Keratinocyte (primary cell): ENCODE measurements at regions not wholly inside any gene's neighbourhood (a gene's known extent, or its start where the extent isn't known, plus 50 kb on each side); places are given as distances from the start of the nearest gene placed in this dataset.

Source experiments
- DNase-seq: peaks from one replicate; pipeline ENCODE4 v3.0.0-alpha.2; 2011; ENCODE audit warnings: low read depth, missing footprints, low spot score
- FAIRE-seq: peaks from 2 replicates; lab custom pipeline; 2011; peaks lifted over from hg19 to GRCh38; lab: Jason Lieb, UNC
- H2AFZ ChIP-seq: 2 replicates; pipeline ENCODE4 v1.6.0; 2012; ENCODE audit warnings: low read length, control low read depth, inconsistent platforms; ENCODE audit not compliant: control insufficient read depth
- H3K27ac ChIP-seq: 2 replicates; pipeline ENCODE4 v1.5.1; 2011; ENCODE audit warnings: low read length; ENCODE audit not compliant: control insufficient read depth, insufficient read depth
- H3K27me3 ChIP-seq: 3 replicates; pipeline ENCODE4 v1.6.0; 2011; ENCODE audit warnings: low read length; ENCODE audit not compliant: control insufficient read depth, insufficient read depth; ENCODE audit errors: extremely low read depth
- H3K36me3 ChIP-seq, 2 experiments: 2 replicates in 1 of 2; 3 replicates in 1 of 2; pipeline ENCODE4 v1.5.1; 2011; ENCODE audit warnings: low read length in 2 of 2, mild to moderate bottlenecking in 1 of 2; ENCODE audit not compliant: control insufficient read depth in 2 of 2, insufficient read depth in 2 of 2; ENCODE audit errors: extremely low read depth in 1 of 2
- H3K4me1 ChIP-seq: 3 replicates; pipeline ENCODE4 v1.5.1; 2011; ENCODE audit warnings: low read length; ENCODE audit not compliant: control insufficient read depth, insufficient read depth; ENCODE audit errors: extremely low read depth
- H3K4me2 ChIP-seq: 3 replicates; pipeline ENCODE4 v1.6.0; 2011; ENCODE audit warnings: low read depth, low read length; ENCODE audit not compliant: control insufficient read depth, insufficient read depth; ENCODE audit errors: extremely low read depth
- H3K4me3 ChIP-seq, 3 experiments: fragments of 200-600 bp in 1 of 3; sonication (generic) in 1 of 3; 2 replicates in 2 of 3; 3 replicates in 1 of 3; pipeline ENCODE4 v1.5.1; 2011 to 2016; ENCODE audit warnings: low read length in 3 of 3, mild to moderate bottlenecking in 3 of 3, control low read depth in 2 of 3, inconsistent platforms in 1 of 3, low read depth in 1 of 3, mixed read lengths in 1 of 3, mixed run types in 1 of 3, moderate library complexity in 1 of 3; ENCODE audit not compliant: control insufficient read depth in 2 of 3, insufficient read depth in 2 of 3; ENCODE audit errors: extremely low read depth in 1 of 3
- H3K79me2 ChIP-seq: 2 replicates; pipeline ENCODE4 v1.6.0; 2012; ENCODE audit warnings: low read length; ENCODE audit not compliant: control insufficient read depth, insufficient read depth
- H3K9ac ChIP-seq: 3 replicates; pipeline ENCODE4 v1.6.0; 2011; ENCODE audit warnings: low read length; ENCODE audit not compliant: control insufficient read depth, insufficient read depth; ENCODE audit errors: extremely low read depth
- H3K9me1 ChIP-seq: 3 replicates; pipeline ENCODE4 v1.6.0; 2011; ENCODE audit warnings: low read length; ENCODE audit not compliant: control insufficient read depth, insufficient read depth; ENCODE audit errors: extremely low read depth
- H3K9me3 ChIP-seq: 2 replicates; pipeline ENCODE4 v1.5.1; 2012; ENCODE audit warnings: low read depth, low read length; ENCODE audit not compliant: control insufficient read depth
- H4K20me1 ChIP-seq: 3 replicates; pipeline ENCODE4 v1.6.0; 2011; ENCODE audit warnings: low read length; ENCODE audit not compliant: control insufficient read depth, insufficient read depth; ENCODE audit errors: extremely low read depth
- CTCF ChIP-seq, 3 experiments: IDR thresholded peaks in 1 of 3; conservative IDR thresholded peaks in 1 of 3; optimal IDR thresholded peaks in 1 of 3; 2 replicates in 2 of 3; 3 replicates in 1 of 3; pipeline versions ENCODE3 to v1.5.1; 2011; ENCODE audit warnings: low read length in 3 of 3, mild to moderate bottlenecking in 3 of 3, moderate library complexity in 2 of 3, control low read depth in 1 of 3, inconsistent platforms in 1 of 3; ENCODE audit not compliant: insufficient read depth in 2 of 3; ENCODE audit errors: extremely low read depth in 1 of 3
- EZH2 ChIP-seq: IDR thresholded peaks from one replicate; pipeline ENCODE4 v1.6.1; 2012; ENCODE audit warnings: inconsistent platforms, mild to moderate bottlenecking, low read length, moderate library complexity
- dilution Hi-C: fragments of 300-500 bp; cut with MboI; formaldehyde crosslinking; loops from one replicate; pipeline ENCODE4 v1.7.0; 2020; ENCODE audit warnings: low sequenced_read_pairs; ENCODE audit not compliant: extremely low pct_ligation_motif_present

DNA sequence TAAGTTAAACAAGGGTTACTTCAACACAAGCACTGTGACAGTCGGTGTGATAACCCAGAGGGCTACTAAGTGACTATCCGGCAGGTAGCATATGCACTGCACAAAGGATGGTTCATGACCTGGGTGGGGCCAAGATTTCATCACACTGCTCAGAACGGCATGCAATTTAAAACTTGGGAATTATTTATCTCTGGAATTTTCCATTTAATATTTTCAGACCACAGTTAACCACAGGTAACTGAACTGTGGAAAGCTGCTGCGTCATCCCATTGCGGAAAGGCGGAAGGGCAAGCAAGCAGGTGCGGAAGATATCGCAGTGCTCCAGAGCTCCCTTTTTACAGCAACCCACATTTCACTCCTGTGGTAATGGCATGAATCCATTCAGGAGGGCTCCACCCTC is 540.8 kb downstream of the INSC start:
- Histone ChIP-seq H3K4me3 (no peak overlapping the region), H3K9me1 (no peaks in the 10 kb centered on the region), H3K9ac (no peak overlapping the region), H3K79me2 (no peaks in the 10 kb centered on the region), H3K9me3 (no peaks in the 10 kb centered on the region), H3K27me3 (no peaks in the 10 kb centered on the region), H2AFZ (no peak overlapping the region), H3K4me2 (no peak overlapping the region), H4K20me1 (no peaks in the 10 kb centered on the region), H3K27ac (no peak overlapping the region), H3K4me1 (peaks cover 3% of the 10 kb centered on the region), H3K36me3 (no peaks in the 10 kb centered on the region)
- DNase-seq (no peak), FAIRE-seq (no peak)
- TF ChIP-seq CTCF (optimal IDR thresholded peaks at IDR 0.05 in 1 of 3, IDR thresholded peaks at IDR 0.05 in 1 of 3, conservative IDR thresholded peaks at IDR 0.05 in 1 of 3; ENCODE audit: extremely low read depth in 1 of 3, insufficient read depth in 2 of 3, low read length in 3 of 3): no peak
- no peak for TF ChIP-seq EZH2
- dilution Hi-C loops: no loop called here

- H3K9me1 ChIP-seq: no peaks in the 10 kb centered on the region
- no peaks in the 10 kb centered on the region for H4K20me1 ChIP-seq
- no peaks in the 10 kb centered on the region for H3K79me2 ChIP-seq
- no peak overlapping the region for H3K27ac ChIP-seq
- H3K27me3 ChIP-seq: no peaks in the 10 kb centered on the region
- dilution Hi-C loops: no loop called here
- no peak overlapping the region for H3K4me3 ChIP-seq
- FAIRE-seq: no peak
- no peaks in the 10 kb centered on the region for H3K36me3 ChIP-seq
- H2AFZ ChIP-seq: no peak overlapping the region
- no peaks in the 10 kb centered on the region for H3K9me3 ChIP-seq
- no peak overlapping the region for H3K4me2 ChIP-seq
- no peak for TF ChIP-seq CTCF (optimal IDR thresholded peaks at IDR 0.05 in 1 of 3, IDR thresholded peaks at IDR 0.05 in 1 of 3, conservative IDR thresholded peaks at IDR 0.05 in 1 of 3; ENCODE audit: extremely low read depth in 1 of 3, insufficient read depth in 2 of 3, low read length in 3 of 3)
- no peak for TF ChIP-seq EZH2
- DNase-seq: no peak
- H3K4me1 ChIP-seq: peaks cover 3% of the 10 kb centered on the region
- no peak overlapping the region for H3K9ac ChIP-seq
Measured at GRCh38 chr11:15657264-15657663, 542.5 kb downstream of the INSC start.
